Activated CD4-positive, alpha-beta T cell treated with anti-CD3 and anti-CD28 coated beads, Interleukin-2, amount 50 U/mL, for 48 hours (primary cell): ENCODE measurements at regions not wholly inside any gene's neighbourhood (a gene's known extent, or its start where the extent isn't known, plus 50 kb on each side); places are given as distances from the start of the nearest gene placed in this dataset.

Experiments used
- DNase-seq, 2 experiments: peaks; one replicate each; pipeline ENCODE4 v3.0.0-alpha.2; 2020

DNA sequence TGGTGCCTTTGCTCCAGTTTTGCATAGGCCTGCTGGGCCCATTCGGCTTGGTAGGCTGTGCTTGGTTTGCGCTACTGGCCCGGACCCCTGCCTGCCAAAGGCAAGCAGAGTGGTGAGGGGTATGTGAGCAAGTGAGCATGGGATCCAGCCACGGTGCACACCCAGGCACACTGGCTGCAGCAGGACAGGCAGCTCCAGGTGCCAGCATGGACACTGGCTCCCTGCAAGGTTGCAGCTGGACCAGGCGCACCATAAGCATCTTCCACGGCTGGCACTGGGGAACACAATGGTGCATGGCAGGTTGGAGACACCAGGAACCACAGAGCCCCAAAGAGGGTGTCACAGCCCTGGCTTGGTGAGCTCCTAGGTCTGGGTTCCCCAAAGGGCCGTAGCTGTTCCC is 693.5 kb upstream of the PTBP2 start:
- DNase-seq, result no peak

GRCh38 chr1:96030312-96030711 is 691.3 kb upstream of the PTBP2 start:
- no peak for DNase-seq

DNA sequence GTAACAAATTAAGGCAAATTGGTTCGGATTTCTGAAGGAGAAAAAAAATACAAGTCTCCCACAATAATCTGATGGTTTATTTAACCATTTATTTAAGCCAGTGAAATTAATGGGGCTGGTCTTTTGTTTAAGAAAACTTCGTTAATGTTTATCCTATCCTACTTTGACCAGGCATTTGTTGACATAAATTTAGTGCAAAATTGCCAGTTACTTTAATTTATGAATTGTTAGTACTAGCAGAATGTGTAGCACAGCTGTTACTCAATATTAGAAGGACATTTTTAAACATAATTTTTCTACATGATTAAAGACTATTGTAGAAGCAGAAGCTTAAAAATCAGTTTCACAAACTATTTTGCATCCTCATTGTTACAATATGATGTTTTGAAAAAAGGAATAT is 687.6 kb upstream of the PTBP2 start:
- no peak for DNase-seq

DNA sequence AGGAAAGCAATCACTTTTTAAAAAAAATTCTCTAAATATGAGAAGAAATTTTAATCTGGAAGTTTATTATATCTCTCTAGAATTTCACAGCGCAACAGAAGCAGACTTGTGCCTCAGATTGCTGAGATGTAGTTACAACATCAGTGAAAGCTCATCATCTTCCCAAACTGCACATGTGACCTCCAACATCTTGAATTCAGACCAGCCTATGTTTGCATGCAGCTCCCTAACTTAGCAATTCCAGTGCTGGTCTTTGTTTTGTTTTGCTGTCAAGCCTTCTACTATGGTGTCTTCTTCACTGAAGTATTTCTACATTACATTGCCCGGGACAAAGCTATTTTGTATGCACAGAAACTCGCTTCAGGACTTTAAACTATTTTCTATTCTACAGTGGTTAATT is 684.8 kb upstream of the PTBP2 start:
- DNase-seq, result no peak

- DNase-seq, result no peak
Measured at GRCh38 chr1:96038636-96039035, 682.9 kb upstream of the PTBP2 start.

- no peak for DNase-seq
Measured at GRCh38 chr1:96039910-96040309, 681.7 kb upstream of the PTBP2 start.

- no peak for DNase-seq
Measured at GRCh38 chr1:96041470-96041869, 680.1 kb upstream of the PTBP2 start.

GRCh38 chr1:96048572-96049212 is 672.9 kb upstream of the PTBP2 start:
- no peak for DNase-seq

- no peak for DNase-seq
Measured at GRCh38 chr1:96049759-96050409, 671.7 kb upstream of the PTBP2 start.

DNA sequence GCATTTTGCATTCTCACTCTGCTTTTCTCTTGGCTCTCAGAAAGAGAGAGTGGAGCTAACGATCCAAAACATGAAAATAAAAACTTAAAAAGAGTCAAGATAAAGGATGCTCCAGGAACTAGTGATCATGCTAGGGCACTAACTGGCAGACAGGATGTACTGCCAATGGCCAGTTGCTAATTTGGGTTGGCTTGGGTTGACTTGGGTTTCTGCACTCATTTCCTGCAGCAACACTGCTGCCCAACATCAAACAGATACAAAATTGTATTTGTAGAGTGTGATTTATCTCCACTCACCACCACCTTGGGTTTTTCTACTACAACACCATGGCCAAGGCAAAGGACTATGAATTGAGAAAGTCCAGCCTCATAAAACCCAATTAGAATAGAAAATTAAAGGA is 662.3 kb upstream of the PTBP2 start:
- no peak for DNase-seq

DNA sequence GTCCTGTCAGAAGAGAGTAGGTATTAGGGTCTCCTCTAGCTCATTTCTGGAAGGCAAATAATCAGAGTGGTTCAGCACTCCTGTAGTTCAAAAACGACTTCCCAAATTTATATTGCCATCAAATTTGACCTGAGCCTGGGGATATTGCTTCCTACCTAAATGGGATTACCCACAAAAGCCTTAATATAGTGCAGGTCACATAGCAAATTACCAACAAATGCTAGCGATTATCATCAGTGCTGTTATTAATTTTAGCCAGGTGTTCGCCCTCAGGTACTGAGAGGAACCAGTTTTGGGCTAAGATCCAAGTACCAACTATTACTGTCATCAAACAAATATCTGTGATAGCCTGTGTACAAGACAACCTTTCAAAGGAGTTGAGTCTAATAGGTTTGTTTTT is 661.8 kb upstream of the PTBP2 start:
- no peak for DNase-seq

DNA sequence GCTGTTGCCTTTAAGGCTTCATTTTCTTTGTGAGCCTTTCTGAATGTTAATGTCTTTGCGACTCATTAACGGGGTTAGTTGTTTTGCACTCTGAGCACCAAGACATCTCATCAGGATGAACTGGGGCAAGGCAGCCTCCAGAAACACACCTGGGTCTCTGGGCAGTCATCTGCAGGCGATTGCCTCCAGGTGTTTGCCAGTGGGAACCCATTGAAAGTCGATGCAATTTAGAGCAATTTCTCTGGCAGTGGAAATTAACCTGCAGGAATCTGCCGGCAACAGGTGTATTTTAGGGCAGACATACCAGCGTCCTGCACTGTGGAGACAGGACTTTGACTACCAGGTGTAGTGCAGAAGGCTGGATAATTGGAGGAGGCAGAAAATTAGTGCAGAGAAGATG is 661.0 kb upstream of the PTBP2 start:
- no peak for DNase-seq

DNA sequence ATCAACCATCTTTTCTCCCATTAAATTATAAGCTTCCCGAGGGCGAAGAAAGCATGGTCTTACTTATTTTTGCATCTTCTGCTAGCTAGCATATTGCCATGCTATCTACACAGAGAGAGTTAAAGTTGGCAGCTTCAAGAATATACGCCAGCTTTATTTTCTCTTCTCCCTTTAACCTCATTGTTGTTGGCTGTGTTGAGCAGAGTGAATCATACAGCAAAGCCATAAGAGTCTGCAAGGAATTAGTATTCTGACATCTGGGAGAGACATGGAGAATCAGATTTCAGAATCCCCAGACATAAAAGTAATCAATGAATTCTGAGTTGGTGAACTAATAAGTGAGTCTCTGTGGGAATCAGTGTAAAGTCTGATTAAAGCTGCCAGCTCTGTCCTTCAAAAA is 649.6 kb upstream of the PTBP2 start:
- no peak for DNase-seq

- no peak for DNase-seq
Measured at GRCh38 chr1:96073100-96073499, 648.5 kb upstream of the PTBP2 start.

DNA sequence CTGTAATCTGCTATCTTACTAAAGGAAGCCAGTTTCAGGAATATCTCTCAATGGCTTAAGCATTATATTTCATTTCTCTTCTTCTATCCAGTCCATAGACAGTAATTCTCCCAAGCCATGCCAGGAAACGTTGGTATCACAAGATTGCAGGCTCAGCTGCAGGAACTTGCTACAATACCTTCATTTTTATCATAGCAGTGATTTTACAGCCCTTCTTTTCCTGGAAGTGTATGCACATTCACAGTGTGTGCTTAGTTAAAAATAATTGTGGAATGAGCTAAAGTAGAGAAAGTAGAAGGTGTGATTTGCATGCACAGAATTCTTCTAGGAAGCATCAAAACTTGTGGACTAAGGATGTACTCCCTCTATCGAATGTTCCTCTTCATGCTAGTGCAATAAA is 647.2 kb upstream of the PTBP2 start:
- no peak for DNase-seq

DNA sequence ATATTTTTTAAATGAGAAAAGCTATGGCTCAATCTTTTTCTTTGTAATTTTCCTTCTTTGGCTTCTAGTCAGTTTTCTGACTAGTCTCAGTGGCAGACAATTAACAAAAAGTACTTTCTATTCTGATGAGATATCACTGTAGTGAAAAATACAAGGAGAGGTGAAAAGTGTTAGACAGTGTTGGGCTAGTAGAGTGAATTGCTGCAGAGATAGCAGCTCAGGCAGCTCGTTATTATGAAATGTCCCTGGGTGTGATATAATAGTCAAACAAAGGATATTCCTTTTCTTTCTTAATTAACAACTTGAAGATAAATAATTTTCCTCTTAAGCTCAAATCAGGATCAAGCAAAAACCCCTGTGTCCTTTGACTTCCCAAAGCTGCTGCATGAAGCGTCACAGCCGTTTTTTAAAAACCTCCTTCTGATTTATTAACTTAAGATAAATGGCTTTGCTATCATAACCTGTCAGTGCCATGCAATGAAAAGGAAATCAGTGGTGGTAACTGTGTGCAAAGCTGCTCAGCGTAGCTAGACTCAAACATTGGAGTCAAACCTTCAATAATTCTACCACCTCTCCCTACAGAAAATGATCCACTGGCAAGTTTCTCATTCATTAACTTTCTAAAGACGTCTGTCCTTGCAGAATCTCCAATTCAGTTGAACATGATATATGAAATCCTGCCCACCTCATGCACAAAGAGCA is 646.6 kb upstream of the PTBP2 start:
- no peak for DNase-seq

GRCh38 chr1:96075704-96076455 is 645.7 kb upstream of the PTBP2 start:
- DNase-seq, result no peak

DNA sequence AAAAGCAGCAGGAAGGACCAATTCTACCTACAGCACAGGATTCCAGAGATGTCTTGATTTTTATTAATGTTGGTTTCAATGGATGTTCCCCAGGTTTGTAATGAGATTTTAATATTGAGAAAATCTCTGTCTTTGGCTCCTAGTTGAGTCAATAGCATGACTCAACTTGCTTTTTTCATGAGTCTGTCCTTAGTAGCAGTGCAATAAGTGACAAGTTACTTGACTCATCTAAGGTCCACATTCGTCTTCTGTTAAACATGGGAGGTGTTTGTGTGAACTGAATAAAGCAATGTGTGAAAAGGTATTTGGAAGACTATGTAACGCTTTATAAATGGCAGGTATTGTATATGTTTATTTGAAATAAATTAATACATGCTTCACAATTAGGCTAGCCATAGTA is 645.0 kb upstream of the PTBP2 start:
- no peak for DNase-seq

GRCh38 chr1:96079581-96079980 is 642.0 kb upstream of the PTBP2 start:
- no peak for DNase-seq

DNA sequence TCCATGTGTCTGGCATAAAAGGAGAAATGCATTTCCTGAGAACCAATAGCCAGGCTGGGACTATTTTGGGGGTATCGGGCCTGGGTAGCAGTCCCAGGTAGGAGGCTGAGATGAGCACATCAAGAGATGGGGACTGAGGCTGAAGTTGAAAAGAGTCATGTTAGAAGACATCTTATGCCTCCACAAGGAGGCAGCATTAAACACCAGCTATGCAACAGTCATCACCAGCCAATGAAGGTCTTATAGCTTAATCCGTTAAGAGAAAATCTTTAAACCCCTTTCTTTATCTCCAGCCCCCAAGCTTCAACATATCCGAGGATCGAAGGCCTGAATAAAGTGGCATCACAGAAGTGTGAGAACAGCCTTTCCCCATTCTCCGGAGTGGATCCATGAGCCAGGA is 640.7 kb upstream of the PTBP2 start:
- no peak for DNase-seq

GRCh38 chr1:96087719-96088118 is 633.9 kb upstream of the PTBP2 start:
- DNase-seq, result no peak

- no peak for DNase-seq
Measured at GRCh38 chr1:96090134-96090533, 631.5 kb upstream of the PTBP2 start.

GRCh38 chr1:96095849-96096612 is 625.6 kb upstream of the PTBP2 start:
- no peak for DNase-seq
